Endodermal cell (in vitro differentiated cells): ENCODE measurements at regions not wholly inside any gene's neighbourhood (a gene's known extent, or its start where the extent isn't known, plus 50 kb on each side); places are given as distances from the start of the nearest gene placed in this dataset.

Experiments
- DNase-seq: peaks from one replicate; pipeline ENCODE4 v3.0.0-alpha.2; 2017
- H3K27ac ChIP-seq: 2 replicates; pipeline ENCODE4 v1.5.1; 2013; ENCODE audit warnings: mild to moderate bottlenecking, low read depth, low read length, moderate library complexity
- H3K27me3 ChIP-seq: 2 replicates; pipeline ENCODE4 v1.6.1; 2013; ENCODE audit warnings: mild to moderate bottlenecking, low read length, moderate library complexity; ENCODE audit not compliant: insufficient read depth, control insufficient read depth, poor library complexity, severe bottlenecking
- H3K36me3 ChIP-seq: 2 replicates; pipeline ENCODE4 v1.7.0; 2013; ENCODE audit warnings: mild to moderate bottlenecking, low read length, moderate library complexity; ENCODE audit not compliant: control insufficient read depth, insufficient read depth
- H3K4me1 ChIP-seq: one replicate; pipeline ENCODE4 v1.7.0; 2013; ENCODE audit warnings: low read length; ENCODE audit not compliant: control insufficient read depth, insufficient read depth
- H3K4me3 ChIP-seq: 2 replicates; pipeline ENCODE4 v1.5.1; 2013; ENCODE audit warnings: mild to moderate bottlenecking, low read length, moderate library complexity
- H3K9ac ChIP-seq: 2 replicates; pipeline ENCODE4 v1.6.1; 2013; ENCODE audit warnings: mild to moderate bottlenecking, low read length, moderate library complexity; ENCODE audit not compliant: poor library complexity, severe bottlenecking; ENCODE audit errors: extremely low read depth
- H3K9me3 ChIP-seq: 2 replicates; pipeline ENCODE4 v1.6.1; 2013; ENCODE audit warnings: mild to moderate bottlenecking, low read length, moderate library complexity; ENCODE audit not compliant: control insufficient read depth
- H3K27ac Mint-ChIP-seq: 2 replicates; pipeline ENCODE4 v1.8.0; 2020; ENCODE audit warnings: mixed read lengths
- H3K27me3 Mint-ChIP-seq: 2 replicates; pipeline ENCODE4 v1.8.0; 2021; ENCODE audit warnings: mild to moderate bottlenecking, mixed read lengths; ENCODE audit not compliant: insufficient read depth
- H3K36me3 Mint-ChIP-seq: 2 replicates; pipeline ENCODE4 v1.8.0; 2020; ENCODE audit warnings: low read depth, mixed read lengths
- H3K4me1 Mint-ChIP-seq: 2 replicates; pipeline ENCODE4 v1.8.0; 2020; ENCODE audit warnings: mixed read lengths
- H3K4me3 Mint-ChIP-seq: 2 replicates; pipeline ENCODE4 v1.8.0; 2020; ENCODE audit warnings: mild to moderate bottlenecking, moderate library complexity, mixed read lengths
- H3K9me3 Mint-ChIP-seq: 2 replicates; pipeline ENCODE4 v1.8.0; 2020; ENCODE audit warnings: mild to moderate bottlenecking, mixed read lengths
- CTCF ChIP-seq: fragments of 200-600 bp; sonication (generic); conservative IDR thresholded peaks from 2 replicates; pipeline ENCODE4 v1.5.0; 2021; ENCODE audit warnings: antibody characterized with exemption, mild to moderate bottlenecking
- WGBS, 2 experiments: methylation state at CpG; one replicate each; pipeline versions ENCODE4 v1.1.5 to v1.1.7; 2013; ENCODE audit warnings: missing lambda C conversion rate in 2 of 2, mixed read lengths in 1 of 2; ENCODE audit not compliant: insufficient coverage in 1 of 2, insufficient read length in 1 of 2; 5-methylcytosine and 5-hydroxymethylcytosine counted together

GRCh38 chr18:54700580-54700979 is 109.5 kb downstream of the DYNAP start:
- no peak overlapping the region for H3K4me3 Mint-ChIP-seq
- H3K9me3 ChIP-seq: no peaks in the 10 kb centered on the region
- no peak for TF ChIP-seq CTCF
- H3K27me3 ChIP-seq: no peaks in the 10 kb centered on the region
- no peaks in the 10 kb centered on the region for H3K4me1 ChIP-seq
- H3K36me3 Mint-ChIP-seq: no peaks in the 10 kb centered on the region
- H3K27me3 Mint-ChIP-seq: no peaks in the 10 kb centered on the region
- no peak overlapping the region for H3K27ac ChIP-seq
- no peaks in the 10 kb centered on the region for H3K36me3 ChIP-seq
- no peak overlapping the region for H3K9ac ChIP-seq
- H3K4me1 Mint-ChIP-seq: no peaks in the 10 kb centered on the region
- DNase-seq: no peak
- no peak overlapping the region for H3K27ac Mint-ChIP-seq
- no peak overlapping the region for H3K4me3 ChIP-seq
- no peaks in the 10 kb centered on the region for H3K9me3 Mint-ChIP-seq
- WGBS, 2 experiments: 71 to 75% methylated on average over 1 of the region's 1 CpG

- Histone ChIP-seq H3K27me3 (no peaks in the 10 kb centered on the region), H3K4me3 (no peak overlapping the region), H3K9ac (no peak overlapping the region), H3K27ac (no peak overlapping the region), H3K36me3 (no peaks in the 10 kb centered on the region), H3K9me3 (no peaks in the 10 kb centered on the region), H3K4me1 (no peaks in the 10 kb centered on the region)
- no peak overlapping the region for H3K4me3 Mint-ChIP-seq
- no peaks in the 10 kb centered on the region for H3K27me3 Mint-ChIP-seq
- H3K9me3 Mint-ChIP-seq: peaks cover 8% of the 10 kb centered on the region
- no peaks in the 10 kb centered on the region for H3K4me1 Mint-ChIP-seq
- WGBS, 2 experiments: 100% methylated on average over 1 of the region's 1 CpG; no CpG with 5 or more reads in 1 of the 2 experiments
- no peak for TF ChIP-seq CTCF
- DNase-seq: no peak
- no peaks in the 10 kb centered on the region for H3K36me3 Mint-ChIP-seq
- no peak overlapping the region for H3K27ac Mint-ChIP-seq
Observed at GRCh38 chr18:54702686-54703085, 111.6 kb downstream of the DYNAP start.

- Mint-ChIP-seq H3K27ac (no peak overlapping the region), H3K36me3 (no peaks in the 10 kb centered on the region), H3K4me1 (no peaks in the 10 kb centered on the region), H3K4me3 (no peak overlapping the region), H3K27me3 (no peaks in the 10 kb centered on the region), H3K9me3 (peaks cover 8% of the 10 kb centered on the region)
- WGBS, 2 experiments: 78 to 84% methylated on average over 4 to 7 of the region's 8 CpGs
- DNase-seq: no peak
- H3K9ac ChIP-seq: no peak overlapping the region
- H3K36me3 ChIP-seq: no peaks in the 10 kb centered on the region
- no peaks in the 10 kb centered on the region for H3K4me1 ChIP-seq
- no peak overlapping the region for H3K4me3 ChIP-seq
- no peak for TF ChIP-seq CTCF
- H3K27me3 ChIP-seq: no peaks in the 10 kb centered on the region
- H3K27ac ChIP-seq: no peak overlapping the region
- no peaks in the 10 kb centered on the region for H3K9me3 ChIP-seq
Observed at GRCh38 chr18:54710074-54710899, 118.0 kb upstream of the RAB27B start.
